NCI-H82 treated with DMSO at 0.1 percent for 48 hours (cell line): ENCODE measurements at regions not wholly inside any gene's neighbourhood (a gene's known extent, or its start where the extent isn't known, plus 50 kb on each side); places are given as distances from the start of the nearest gene placed in this dataset.

Source experiments
- DNase-seq: peaks from one replicate; lab custom pipeline; 2025; ENCODE audit not compliant: unreplicated experiment; lab: John Stamatoyannopoulos, UW

DNA sequence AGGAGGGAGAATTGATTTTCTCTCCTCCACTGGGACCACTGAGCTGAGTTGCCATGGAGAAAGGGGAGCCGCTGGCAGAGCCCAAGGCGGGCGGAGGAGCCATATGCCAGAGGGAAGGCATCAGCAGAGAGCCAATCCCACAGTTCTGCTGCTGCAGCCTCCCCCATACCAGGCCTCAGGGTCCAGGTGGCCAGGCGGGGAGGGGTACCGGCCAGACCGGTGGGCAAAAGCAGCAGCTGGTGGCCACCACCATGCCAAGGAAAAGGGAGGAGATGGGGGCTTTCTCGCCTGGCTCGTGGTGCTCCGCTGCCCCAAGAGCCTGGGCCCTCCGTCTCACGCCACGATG is 72.8 kb downstream of the PITPNM2 start:
- no peak for DNase-seq

DNA sequence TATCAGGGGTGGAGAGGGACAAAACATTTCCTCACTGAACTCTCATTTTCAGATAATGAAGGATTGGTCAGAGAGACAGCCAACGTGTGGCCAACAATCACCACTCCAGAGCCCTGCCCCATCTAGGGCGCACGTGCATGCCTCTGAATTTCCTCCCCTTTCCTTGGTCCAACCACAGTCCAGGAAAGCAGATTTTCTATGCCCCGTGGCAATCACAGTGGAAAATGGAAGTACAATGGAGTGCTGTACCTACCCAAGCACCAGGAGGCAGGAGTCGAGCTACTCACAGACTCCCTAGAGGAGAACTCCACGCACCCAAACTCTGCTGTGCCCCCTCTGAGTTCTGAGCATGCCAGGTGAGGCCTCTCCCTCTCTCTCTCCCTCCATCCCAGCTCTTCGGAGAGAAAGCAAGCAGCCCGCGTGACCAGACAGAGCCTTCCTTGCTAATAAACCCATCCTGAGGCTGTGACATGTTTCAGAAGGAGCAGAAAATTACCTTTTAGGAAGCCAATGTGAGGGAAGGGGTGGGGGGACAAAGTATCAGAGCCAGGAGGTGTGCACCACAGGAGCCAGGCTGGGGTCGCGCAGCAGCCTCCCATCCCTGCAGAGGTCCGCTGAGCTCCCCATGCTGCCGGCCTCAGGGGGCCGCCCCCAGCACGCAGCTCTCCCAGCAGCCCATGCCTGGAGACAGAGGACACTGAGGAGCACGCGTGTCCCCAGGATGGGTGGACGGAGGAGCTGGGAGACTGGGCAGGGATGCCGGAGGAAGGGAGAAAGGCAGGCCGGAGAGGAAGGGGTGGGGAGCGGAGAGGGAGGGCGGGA is 73.4 kb downstream of the PITPNM2 start:
- no peak for DNase-seq

DNA sequence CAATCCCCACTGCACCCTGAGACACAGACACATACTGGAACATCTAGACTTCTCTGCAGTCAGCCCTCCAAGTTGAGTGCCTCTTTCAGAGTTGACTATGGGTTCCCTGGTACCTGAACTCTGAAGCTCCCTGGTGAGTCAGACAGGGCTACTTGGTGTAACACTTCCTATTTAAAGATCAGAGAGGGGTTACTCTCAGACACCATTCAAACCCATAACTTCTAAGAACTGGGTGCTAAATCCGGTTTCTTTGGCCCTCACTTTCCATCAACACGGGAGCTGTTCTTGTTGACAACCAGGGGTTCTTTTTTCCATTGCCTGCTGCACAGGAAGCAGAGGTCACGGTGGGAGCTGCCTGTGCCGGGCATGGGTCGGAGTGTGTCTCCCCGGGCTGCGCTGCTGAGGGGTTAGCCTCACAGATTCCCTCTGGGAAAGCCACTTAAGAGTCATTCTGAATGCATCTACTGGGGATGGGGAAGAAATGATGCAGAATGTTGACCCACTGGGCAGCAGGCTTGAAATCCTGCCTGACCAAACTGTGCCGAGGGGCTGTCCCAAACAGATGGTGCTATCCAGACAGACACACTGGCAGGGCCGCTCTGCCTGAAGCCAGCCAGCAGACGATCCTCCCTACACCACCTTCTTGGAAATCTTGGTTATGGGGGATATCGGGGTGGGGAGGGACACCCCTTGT is 74.1 kb downstream of the PITPNM2 start:
- no peak for DNase-seq

DNA sequence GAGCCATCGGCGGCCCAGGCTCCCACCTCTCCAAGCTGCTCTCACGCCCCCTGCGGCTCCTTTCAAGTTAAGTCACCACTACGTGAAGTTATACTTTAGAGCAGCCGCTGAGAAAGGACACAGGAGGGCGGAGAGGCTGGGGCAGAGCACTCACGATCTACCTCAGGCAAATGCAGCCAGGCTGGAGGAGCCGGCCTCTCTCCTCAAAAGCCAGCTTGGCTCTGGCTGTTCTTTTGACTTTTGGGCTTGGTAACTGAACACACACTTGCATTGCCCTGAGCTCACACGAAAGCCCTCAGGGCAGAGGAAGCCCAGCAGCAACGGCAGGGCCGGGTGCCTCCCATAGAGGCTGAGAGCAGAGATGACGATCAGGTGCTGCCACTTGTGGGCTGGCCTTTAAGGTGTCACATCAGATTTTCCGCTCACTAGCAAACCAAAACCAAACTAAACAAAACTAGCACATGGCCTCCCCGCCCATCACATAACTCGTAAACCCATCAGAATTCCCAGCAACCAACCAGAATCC is 75.2 kb downstream of the PITPNM2 start:
- no peak for DNase-seq

DNA sequence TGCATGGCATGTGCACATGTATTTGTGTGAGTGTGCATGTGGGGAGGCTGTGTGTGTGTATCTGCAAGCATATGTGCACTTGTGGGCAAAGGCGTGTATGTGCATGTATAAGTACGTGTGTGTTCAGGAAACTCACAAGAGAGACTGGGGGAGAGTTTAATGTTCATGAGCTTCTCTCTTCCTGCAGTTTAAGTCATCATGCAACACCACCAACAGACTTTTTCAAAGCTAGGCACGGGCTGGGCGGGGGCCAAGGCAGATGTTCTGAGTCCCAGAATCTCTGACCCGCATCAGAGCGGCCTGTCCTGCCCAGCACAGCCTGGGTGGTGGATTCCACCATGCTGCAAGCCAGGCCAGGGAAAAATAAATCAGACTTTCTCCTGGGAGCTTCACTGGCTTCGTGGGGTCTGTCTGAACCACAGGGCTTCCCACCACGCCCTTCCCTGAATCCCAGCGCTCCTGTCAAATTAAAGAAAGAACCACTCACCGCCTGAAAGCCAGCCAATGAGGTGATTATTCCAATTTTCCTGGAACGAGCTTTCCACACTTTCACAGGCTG is 75.7 kb downstream of the PITPNM2 start:
- DNase-seq = no peak

DNA sequence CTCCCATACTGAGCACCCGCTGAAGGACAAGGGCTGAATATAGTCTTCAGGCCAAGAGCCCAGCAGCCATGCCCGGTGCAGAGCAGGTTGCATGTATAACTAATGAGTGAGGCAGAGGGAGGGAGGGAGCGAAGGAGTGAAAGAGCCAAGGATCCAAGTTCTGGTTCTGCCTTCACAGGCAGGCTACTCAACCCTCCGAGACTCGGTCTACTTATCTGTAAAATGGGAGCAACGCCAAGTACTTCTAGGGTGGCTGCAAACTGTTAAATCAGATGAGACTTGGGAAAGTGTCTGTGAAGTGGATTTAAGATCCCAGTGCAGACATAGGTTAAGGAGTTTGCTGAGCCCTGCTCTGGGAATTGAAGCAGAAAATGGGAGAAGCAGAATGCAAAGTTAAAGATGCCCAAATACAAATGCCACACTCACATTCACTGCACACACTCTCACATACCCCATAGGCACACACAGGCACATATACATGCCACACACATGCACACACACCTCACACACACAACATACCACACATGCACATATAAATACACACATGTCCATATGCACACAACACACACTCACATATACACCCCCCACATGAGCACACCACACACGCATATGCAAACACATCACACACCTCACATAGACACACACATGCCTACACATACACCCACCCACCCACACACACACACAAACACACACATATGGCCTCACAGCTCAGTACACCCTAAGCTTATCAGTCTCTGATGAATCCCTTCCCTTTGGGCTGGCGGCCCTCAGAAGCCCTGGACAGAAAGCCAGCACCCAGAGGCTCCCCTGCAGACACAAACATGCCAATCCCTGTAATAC is 76.7 kb downstream of the PITPNM2 start:
- DNase-seq = no peak

DNA sequence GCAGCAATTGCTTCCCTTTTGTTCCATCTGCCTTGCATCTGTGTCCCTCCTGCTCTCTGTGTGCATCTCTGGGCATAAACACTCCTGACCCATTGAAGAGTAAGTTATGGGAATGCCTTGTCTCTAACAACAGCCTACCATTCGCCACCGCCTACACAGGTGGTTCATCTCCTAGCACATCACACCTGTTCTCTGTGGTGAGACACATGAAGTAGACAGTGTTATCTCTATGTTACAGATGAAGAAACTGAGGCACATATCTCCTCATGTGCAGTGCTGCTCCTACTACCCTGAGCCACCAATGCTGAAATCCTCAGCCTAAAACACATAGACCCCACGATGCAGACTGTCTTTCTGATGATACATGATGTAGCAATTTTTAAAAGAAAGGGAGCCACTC is 77.6 kb downstream of the PITPNM2 start:
- no peak for DNase-seq

DNA sequence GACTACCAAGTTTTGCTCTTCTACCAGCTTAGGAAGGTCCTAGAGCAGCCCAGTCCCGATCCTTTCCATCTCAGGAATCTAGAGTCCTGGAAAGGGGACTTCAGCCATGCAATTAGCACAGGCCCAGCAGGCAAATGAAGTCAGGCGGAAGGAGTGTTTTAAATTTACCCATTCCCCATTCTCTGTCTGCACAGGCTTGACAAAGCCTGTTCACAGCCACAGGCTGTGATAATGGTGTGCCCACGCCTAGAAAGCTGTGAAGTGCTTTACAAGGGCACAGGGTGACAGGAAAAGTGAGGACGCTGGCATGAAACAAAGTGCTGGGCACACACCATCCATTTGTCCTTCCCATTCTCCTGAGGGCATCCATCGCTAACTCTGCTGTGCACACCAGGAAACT is 79.0 kb downstream of the PITPNM2 start:
- no peak for DNase-seq

DNA sequence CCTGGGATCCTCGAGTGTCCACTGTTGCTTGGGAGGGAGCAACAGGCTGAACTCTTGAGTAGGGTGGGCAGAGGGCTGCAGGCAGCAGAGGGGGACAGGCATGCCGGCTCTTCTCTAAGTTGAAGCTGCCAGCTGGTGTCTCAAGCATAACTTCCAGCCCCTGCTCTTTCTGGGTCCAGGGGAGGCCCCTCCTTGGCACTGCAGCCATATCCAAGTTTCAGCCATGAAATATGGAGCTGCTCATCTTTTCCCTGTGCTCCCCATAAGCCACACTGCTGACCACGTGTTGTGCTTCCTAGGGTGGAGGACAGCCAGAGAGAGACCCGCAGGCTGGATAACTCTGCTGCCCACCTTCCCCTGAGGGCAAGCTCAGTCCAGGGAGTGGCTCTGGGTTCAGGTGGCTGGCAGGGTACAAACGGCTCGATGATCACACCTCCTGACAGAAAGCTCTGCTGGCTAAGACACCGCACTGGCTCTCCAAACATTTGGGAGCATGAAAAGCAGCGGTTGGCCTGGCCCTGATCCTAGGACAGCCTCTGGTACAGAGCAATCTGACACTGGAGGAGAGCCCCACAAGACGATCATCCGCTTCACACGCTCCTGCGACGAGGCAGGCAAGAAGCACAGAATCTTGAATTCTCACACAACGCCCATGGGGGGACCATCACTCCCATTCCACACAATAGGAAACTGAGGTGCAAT is 79.6 kb downstream of the PITPNM2 start:
- DNase-seq = no peak

DNA sequence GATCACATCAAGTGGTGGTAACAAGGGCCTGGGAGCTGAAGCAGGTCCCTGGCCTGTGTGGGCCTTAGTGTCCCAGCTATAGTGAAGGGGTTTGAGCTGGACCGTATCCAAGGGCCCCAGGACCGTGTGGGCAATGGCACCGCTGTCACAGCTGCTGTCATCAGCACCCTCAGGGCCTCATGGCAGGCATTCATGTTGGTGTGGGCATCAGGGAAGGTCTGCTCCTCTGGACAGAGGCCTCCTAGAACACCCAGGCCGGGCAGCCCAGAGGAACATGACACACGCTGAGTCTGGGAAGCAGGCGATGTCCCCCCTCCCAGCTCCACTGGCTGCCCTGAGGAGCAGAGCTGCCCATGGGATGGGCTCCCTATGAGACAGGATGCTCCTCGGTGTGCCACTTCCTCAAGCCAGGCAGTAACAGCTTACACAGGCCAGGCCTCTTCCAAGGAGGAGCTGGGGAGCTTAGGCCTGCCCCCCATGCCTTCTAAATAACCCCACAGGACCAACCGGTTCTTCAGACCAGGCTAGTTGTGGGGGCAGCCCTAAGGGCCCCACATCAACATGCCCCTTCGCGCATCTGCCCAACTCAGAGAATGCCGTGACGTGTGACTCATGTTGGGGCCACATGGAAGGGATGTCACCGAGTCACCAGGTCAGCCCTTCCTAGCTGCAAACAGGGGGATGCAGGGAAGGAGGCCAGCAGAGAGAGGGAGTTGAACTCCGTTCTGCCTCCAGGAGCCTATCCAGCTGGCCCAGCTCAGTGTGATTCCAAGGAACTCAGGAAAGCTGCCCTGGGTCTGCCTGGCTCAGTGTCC is 80.4 kb downstream of the PITPNM2 start:
- no peak for DNase-seq

DNA sequence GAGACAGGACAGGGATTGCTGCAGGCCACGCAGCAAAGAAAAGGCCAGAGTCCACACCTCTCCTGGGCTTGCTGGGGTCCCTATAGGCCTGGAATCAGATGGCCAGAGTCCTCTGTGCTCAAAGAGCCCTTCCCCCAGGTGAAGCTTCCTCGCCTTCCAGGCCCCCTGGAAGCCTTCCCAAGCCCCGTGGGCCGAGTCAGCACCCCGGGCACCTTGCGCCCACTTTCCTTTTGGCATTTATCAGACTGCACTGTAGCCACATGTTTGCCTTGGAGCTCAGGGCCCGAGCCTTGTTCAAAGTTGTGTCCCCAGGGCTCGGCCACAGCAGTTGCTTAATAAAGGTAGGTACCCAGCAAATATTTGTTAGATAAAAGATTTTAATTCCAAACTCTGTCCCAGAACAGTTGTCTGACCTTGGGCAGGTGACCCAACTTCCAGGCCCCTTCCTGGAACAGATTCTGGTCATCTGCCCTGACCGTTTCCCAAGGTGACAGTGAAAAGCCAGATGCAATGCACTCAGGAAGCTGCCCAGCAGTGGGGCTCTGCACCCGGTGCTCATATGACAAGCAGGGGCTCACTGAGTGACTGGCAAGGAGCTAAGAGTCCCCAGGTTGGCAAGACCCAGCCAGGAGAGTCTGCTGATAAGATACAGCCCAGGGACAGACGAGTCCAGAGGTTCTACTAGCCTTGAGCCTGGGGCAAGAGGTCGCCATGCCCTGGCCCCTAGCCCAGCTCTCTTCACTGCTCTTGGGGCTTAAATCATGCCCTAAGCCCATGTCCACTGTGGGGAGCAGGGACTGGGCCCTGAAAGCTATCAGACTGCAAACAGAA is 81.2 kb downstream of the PITPNM2 start:
- DNase-seq = no peak

DNA sequence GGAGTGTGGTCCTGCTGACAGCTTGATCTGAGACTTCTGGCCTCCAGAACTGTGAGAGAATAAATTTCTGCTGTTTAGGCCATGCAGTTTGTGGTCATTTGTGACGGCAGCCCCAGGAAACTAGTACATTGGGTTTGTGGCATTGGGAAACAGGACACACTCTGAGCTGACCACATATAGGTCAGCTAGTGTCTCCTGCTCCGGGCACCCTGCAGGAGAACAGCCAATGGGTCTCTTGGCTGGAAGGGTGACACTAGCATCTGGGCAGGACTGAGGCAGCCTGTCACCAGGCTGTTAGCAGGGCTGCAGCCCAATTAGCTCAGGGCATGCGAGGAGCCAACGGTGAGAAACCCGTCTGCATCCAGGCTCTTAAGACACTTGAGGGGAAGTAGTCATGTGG is 83.2 kb downstream of the PITPNM2 start:
- DNase-seq = no peak

DNA sequence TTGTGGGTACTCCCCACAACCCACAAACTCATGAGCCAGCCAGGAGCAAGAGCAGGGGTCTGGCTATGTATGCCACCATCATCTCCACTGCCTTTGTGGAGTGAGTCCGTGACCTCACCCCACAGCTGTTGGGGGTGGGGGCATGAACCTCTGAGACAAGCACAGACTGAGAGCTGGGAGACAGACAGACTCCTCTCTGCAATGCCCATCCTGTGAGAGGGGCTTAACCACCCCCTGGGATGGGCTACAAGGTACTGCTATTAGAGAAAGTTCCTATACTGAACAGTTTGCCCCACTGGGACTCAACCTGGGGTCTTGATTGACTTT is 84.5 kb downstream of the PITPNM2 start:
- DNase-seq = no peak

DNA sequence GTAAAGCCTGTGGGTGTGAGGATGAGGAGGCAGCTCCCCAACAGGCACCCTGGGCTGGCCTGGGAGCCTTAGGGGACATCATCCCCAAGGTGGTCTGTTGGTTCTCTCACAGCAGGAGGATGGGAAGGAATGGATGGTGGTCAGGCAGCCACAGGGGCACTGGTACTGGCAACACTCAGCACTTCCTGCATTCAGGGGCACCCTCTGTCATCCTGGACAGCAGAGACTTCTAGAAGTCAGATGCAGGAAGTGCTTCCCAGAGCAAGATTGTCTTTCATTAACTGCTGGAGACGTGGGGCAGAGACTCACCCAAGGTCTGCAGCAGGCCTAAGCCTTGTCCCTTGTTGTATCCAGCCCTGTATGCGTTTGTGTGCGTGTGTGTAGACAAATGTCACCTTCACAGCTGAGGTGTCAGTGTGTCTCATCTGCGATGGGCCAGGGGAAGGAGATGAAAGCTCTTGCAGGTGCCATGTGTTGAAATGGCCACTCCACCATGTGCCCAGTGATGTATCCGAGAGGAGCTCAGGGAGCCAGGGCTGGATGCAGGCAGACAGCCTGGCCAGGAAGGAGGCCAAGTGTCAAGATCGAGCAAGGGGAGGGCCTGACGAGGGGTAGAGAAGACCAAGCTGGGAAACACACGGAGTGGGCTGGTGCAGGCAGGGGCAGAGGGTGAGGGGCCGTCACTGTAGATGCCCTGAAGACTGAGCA is 85.1 kb downstream of the PITPNM2 start:
- no peak for DNase-seq

DNA sequence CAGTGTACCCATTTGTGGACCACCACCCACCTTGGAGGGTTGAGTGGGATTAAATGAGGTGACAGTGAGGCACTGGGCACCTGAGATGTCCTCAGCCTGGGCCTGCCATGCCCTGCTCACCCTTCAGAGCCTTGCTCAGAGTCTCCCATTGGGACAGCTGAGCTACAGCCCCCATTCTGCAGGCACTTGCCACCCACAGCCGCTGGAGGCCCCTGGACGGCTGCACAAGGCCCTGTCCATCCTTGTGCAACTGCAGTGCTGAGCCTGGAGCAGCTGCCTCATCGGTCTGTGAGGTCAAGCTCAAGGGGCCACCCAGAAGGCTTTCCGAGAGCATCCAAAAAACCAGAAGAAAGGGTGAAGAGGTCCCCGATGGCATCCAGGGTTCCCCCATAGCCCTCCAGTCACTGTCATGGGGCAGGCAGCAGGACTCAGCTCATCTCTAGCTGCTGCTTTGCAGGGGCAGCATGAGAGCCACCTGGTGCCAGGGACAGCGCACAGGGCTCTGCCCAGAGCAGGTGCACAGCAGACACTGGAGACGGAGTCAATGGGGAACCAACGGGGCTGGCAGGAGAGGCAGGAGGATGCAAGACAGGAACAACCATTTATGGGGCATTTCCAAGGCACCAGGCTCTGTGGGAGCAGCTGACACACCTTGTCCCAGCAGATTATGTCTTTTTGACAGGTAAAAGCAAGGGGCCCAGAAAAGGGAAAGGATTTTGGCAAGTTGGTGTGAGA is 84.6 kb downstream of the ARL6IP4 start:
- DNase-seq = no peak

DNA sequence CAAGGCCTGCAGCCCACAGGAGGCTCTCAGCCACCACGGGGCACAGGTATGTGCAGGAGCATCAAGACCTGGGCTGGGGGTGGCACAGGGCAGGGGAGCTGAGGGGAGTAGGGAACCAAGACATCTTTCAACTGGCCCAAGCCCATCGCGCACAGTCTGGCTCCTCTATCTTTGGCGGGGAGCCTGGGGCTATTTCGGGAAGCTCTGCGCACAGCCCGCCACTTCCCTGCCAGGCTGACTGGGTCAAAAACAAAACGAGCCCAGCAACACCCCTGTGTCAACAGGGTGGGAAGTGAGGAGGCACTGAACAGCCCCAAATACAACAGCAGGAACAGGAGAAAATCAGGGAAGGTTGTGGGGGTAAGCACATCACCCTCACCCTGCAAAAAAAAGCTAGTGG is 83.9 kb downstream of the ARL6IP4 start:
- no peak for DNase-seq

DNA sequence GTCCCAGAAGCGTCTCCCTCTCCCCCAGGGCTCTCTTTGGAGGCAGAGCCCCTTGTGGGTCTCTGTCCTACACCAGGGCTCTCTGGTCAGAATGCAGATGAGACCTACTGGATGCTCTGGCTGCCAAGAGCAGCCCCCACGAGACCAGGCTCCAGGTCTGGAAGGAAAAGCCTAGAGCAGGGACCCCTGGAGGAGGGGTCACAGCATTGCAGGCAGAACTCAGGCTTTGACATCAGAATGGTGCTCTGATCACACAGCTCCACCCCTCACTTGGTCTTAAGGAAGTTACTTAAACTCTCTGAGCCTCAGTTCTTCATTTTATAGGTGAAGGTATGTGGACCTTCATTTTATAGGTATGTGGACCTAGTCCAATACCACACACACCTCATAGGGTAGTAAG is 83.1 kb downstream of the ARL6IP4 start:
- peak; percentile 23 for DNase-seq
